ENCODE measurements at regions not wholly inside any gene's neighbourhood (a gene's known extent, or its start where the extent isn't known, plus 50 kb on each side); places are given as distances from the start of the nearest gene placed in this dataset.
A peak's percentile ranks its signal among the peaks of the same experiment; 100 is the strongest.

DNA sequence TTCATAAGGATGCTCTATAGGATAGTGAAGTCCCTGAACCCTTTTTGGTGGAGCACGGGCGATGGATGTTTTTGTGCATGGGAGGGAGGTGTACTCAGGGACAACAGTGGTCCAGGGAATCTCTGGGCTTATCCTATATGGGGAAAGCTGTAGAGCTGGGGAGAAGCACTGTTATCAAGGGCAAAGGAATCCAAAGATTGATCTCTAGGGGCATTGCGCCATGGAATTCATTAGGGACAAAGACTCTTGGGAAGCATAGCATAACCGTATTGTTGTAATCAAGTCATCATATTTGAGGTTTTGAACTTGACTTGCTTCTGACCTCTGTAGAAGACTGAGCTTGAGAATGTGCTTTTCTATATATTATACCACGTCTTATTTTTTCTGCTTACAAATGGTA is 172.9 kb upstream of the ZFHX3 start:
- no peak overlapping the region for H3K4me2 ChIP-seq
- no peaks in the 10 kb centered on the region for H3K9me2 ChIP-seq (replicated peaks; ENCODE audit: insufficient read depth)
- H3K4me3 ChIP-seq: no peak overlapping the region
- H3K9me3 ChIP-seq (ENCODE audit: low read depth): no peaks in the 10 kb centered on the region
- no peak overlapping the region for H2AFZ ChIP-seq
- H3K27me3 ChIP-seq: no peaks in the 10 kb centered on the region
- H3K27ac ChIP-seq: no peak overlapping the region
- no peaks in the 10 kb centered on the region for H4K20me1 ChIP-seq (ENCODE audit: insufficient read depth, poor library complexity, severe bottlenecking)
- 91% methylated on average over 5 of the region's 5 CpGs for WGBS (ENCODE audit: low lambda C conversion rate, missing lambda C conversion rate)
- H3K4me1 ChIP-seq (ENCODE audit: insufficient read depth): no peaks in the 10 kb centered on the region
- no peak for DNase-seq (ENCODE audit: low spot score)
- H3K36me3 ChIP-seq (replicated peaks; ENCODE audit: insufficient read depth, low read depth): no peaks in the 10 kb centered on the region
- H3K79me2 ChIP-seq: no peaks in the 10 kb centered on the region
- no peak for TF ChIP-seq EZH2 (IDR thresholded peaks at IDR 0.05; ENCODE audit: borderline replicate concordance)
- no peak for TF ChIP-seq EZH2phosphoT487 (IDR thresholded peaks at IDR 0.05; ENCODE audit: low read depth, severe bottlenecking, unreplicated experiment)
- TF ChIP-seq, protein P1, sequence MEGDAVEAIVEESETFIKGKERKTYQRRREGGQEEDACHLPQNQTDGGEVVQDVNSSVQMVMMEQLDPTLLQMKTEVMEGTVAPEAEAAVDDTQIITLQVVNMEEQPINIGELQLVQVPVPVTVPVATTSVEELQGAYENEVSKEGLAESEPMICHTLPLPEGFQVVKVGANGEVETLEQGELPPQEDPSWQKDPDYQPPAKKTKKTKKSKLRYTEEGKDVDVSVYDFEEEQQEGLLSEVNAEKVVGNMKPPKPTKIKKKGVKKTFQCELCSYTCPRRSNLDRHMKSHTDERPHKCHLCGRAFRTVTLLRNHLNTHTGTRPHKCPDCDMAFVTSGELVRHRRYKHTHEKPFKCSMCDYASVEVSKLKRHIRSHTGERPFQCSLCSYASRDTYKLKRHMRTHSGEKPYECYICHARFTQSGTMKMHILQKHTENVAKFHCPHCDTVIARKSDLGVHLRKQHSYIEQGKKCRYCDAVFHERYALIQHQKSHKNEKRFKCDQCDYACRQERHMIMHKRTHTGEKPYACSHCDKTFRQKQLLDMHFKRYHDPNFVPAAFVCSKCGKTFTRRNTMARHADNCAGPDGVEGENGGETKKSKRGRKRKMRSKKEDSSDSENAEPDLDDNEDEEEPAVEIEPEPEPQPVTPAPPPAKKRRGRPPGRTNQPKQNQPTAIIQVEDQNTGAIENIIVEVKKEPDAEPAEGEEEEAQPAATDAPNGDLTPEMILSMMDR (IDR thresholded peaks at IDR 0.05; ENCODE audit: poor library complexity): no peak

DNA sequence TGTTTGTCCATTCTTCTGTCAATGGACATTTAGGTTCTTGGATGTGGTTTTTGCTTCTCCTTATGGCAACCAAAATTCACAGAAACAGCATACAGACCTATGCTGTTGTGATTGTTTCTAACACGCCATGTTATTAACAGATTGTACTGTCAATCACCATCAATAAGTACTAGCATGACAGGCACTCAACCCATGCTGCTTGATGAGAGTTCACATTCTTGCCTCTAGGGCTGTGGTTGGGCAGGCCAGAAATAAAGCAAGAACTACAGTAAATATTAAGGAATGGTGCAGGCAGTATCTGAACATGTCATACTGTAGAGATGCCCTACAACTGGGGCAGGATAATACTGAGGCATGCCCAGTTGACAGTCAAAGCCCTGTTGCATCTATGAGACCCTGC is 171.2 kb upstream of the ZFHX3 start:
- Histone ChIP-seq H3K9me3 (ENCODE audit: low read depth) (no peaks in the 10 kb centered on the region), H3K4me3 (no peak overlapping the region), H3K4me2 (no peak overlapping the region), H3K36me3 (replicated peaks; ENCODE audit: insufficient read depth, low read depth) (no peaks in the 10 kb centered on the region), H3K79me2 (no peaks in the 10 kb centered on the region), H3K9me2 (replicated peaks; ENCODE audit: insufficient read depth) (no peaks in the 10 kb centered on the region), H3K4me1 (ENCODE audit: insufficient read depth) (no peaks in the 10 kb centered on the region), H3K27ac (no peak overlapping the region), H2AFZ (no peak overlapping the region), H4K20me1 (ENCODE audit: insufficient read depth, poor library complexity, severe bottlenecking) (no peaks in the 10 kb centered on the region), H3K27me3 (no peaks in the 10 kb centered on the region)
- 96% methylated on average over 1 of the region's 1 CpG for WGBS (ENCODE audit: low lambda C conversion rate, missing lambda C conversion rate)
- TF ChIP-seq EZH2 (IDR thresholded peaks at IDR 0.05; ENCODE audit: borderline replicate concordance): no peak
- no peak for TF ChIP-seq EZH2phosphoT487 (IDR thresholded peaks at IDR 0.05; ENCODE audit: low read depth, severe bottlenecking, unreplicated experiment)
- TF ChIP-seq, protein P1 (IDR thresholded peaks at IDR 0.05; ENCODE audit: poor library complexity): no peak
- DNase-seq (ENCODE audit: low spot score): no peak

DNA sequence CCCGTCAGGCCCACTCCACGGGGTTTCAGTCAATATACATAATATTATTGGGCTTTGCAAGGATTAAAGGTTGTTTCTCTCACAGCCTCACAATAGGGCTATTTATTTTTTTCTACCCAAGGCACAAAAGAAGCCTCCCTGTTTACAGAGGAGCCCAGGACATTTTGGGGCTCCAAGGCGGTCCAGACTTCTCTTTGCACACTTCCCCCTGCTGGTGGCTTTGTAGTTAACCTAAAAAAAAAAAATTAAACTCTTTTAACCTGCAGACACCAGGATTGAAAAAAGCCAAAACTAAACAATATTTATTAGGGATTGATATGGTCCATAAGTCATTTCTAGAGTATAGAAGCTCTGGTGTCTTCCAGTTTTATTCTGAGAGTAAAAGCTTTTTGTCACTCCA is 169.7 kb upstream of the ZFHX3 start:
- no peaks in the 10 kb centered on the region for H3K36me3 ChIP-seq (replicated peaks; ENCODE audit: insufficient read depth, low read depth)
- no peak overlapping the region for H3K4me3 ChIP-seq
- no peak for TF ChIP-seq EZH2 (IDR thresholded peaks at IDR 0.05; ENCODE audit: borderline replicate concordance)
- TF ChIP-seq, protein P1 (IDR thresholded peaks at IDR 0.05; ENCODE audit: poor library complexity): peak; percentile 24
- TF ChIP-seq EZH2phosphoT487 (IDR thresholded peaks at IDR 0.05; ENCODE audit: low read depth, severe bottlenecking, unreplicated experiment): no peak
- H3K4me2 ChIP-seq: no peak overlapping the region
- H2AFZ ChIP-seq: no peak overlapping the region
- no peaks in the 10 kb centered on the region for H3K27me3 ChIP-seq
- H4K20me1 ChIP-seq (ENCODE audit: insufficient read depth, poor library complexity, severe bottlenecking): no peaks in the 10 kb centered on the region
- no peaks in the 10 kb centered on the region for H3K9me2 ChIP-seq (replicated peaks; ENCODE audit: insufficient read depth)
- H3K4me1 ChIP-seq (ENCODE audit: insufficient read depth): peaks cover 7% of the 10 kb centered on the region
- H3K27ac ChIP-seq: no peak overlapping the region
- H3K9me3 ChIP-seq (ENCODE audit: low read depth): no peaks in the 10 kb centered on the region
- DNase-seq (ENCODE audit: low spot score): no peak
- 58% methylated on average over 3 of the region's 3 CpGs for WGBS (ENCODE audit: low lambda C conversion rate, missing lambda C conversion rate)
- no peaks in the 10 kb centered on the region for H3K79me2 ChIP-seq

DNA sequence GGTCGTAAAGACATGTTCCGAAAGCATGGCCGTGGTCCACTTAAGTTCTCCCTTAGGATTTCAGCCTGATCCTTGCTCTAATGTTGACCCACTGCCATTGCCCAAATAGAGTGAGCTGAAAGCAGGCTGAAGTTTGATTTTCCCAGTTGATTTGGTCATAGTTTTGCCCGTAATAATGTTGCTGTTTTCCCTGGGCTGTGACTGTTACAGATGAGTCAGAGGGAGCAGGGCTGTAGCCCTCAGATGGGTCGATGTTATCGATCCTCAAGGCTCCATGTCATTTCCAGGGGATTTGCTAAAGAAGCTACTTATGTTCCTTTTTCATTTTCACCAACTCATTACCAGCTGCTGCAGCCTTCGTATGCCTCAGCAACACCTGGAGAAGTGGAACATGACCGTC is 169.0 kb upstream of the ZFHX3 start:
- Histone ChIP-seq H4K20me1 (ENCODE audit: insufficient read depth, poor library complexity, severe bottlenecking) (no peaks in the 10 kb centered on the region), H3K4me3 (no peak overlapping the region), H3K27ac (no peak overlapping the region), H3K27me3 (no peaks in the 10 kb centered on the region), H3K4me1 (ENCODE audit: insufficient read depth) (peaks cover 7% of the 10 kb centered on the region), H3K36me3 (replicated peaks; ENCODE audit: insufficient read depth, low read depth) (no peaks in the 10 kb centered on the region), H3K4me2 (no peak overlapping the region), H3K9me3 (ENCODE audit: low read depth) (no peaks in the 10 kb centered on the region), H2AFZ (no peak overlapping the region), H3K79me2 (no peaks in the 10 kb centered on the region), H3K9me2 (replicated peaks; ENCODE audit: insufficient read depth) (no peaks in the 10 kb centered on the region)
- TF ChIP-seq, protein P1 (IDR thresholded peaks at IDR 0.05; ENCODE audit: poor library complexity): no peak
- TF ChIP-seq EZH2 (IDR thresholded peaks at IDR 0.05; ENCODE audit: borderline replicate concordance) (no peak), EZH2phosphoT487 (IDR thresholded peaks at IDR 0.05; ENCODE audit: low read depth, severe bottlenecking, unreplicated experiment) (no peak)
- no peak for DNase-seq (ENCODE audit: low spot score)
- WGBS (ENCODE audit: low lambda C conversion rate, missing lambda C conversion rate): 79% methylated on average over 8 of the region's 8 CpGs
